ENCODE measurements at regions not wholly inside any gene's neighbourhood (a gene's known extent, or its start where the extent isn't known, plus 50 kb on each side); places are given as distances from the start of the nearest gene placed in this dataset.

- no peak for TF ChIP-seq ZNF274 (IDR thresholded peaks at IDR 0.05; ENCODE audit: low read depth, low read length)
- no peak for TF ChIP-seq YY1 (IDR thresholded peaks at IDR 0.05; ENCODE audit: insufficient read depth, insufficient read length)
- no peak for TF ChIP-seq SUZ12 (IDR thresholded peaks at IDR 0.05; ENCODE audit: extremely low read depth, insufficient read depth, insufficient read length)
These were observed 144.3 kb upstream of the SERTAD2 start for GRCh38 chr2:64797881-64798575.
